Activated B cell treated with CpG ODN at 0.5 μM for 24 hours (primary cell): ENCODE measurements at regions not wholly inside any gene's neighbourhood (a gene's known extent, or its start where the extent isn't known, plus 50 kb on each side); places are given as distances from the start of the nearest gene placed in this dataset.

ENCODE experiments used
- ATAC-seq: fragments of 200-7000 bp; cut with Tn5 transposase; one replicate; pipeline ENCODE4 v1.10.0; 2021; ENCODE audit warnings: low read depth, mild to moderate bottlenecking, moderate library complexity
- CTCF ChIA-PET: fragments of 350-600 bp; sonication (Branson Sonifier 250); formaldehyde crosslinking; loops from one replicate; lab custom pipeline; 2021; ENCODE audit warnings: antibody characterized with exemption; lab: Charles Lee
- POLR2A ChIA-PET: fragments of 350-600 bp; sonication (Branson Sonifier 250); formaldehyde crosslinking; loops from one replicate; lab custom pipeline; 2021; ENCODE audit warnings: antibody characterized with exemption; lab: Charles Lee
- DNase-seq: peaks from one replicate; pipeline ENCODE4 v3.0.0; 2022
- H3K27ac Mint-ChIP-seq: one replicate; pipeline ENCODE4 v1.8.0; 2020; ENCODE audit warnings: mixed read lengths
- H3K27me3 Mint-ChIP-seq: one replicate; pipeline ENCODE4 v1.8.0; 2021; ENCODE audit warnings: mixed read lengths
- H3K36me3 Mint-ChIP-seq: one replicate; pipeline ENCODE4 v1.8.0; 2021; ENCODE audit warnings: low read depth, mixed read lengths
- H3K4me1 Mint-ChIP-seq: one replicate; pipeline ENCODE4 v1.8.0; 2021; ENCODE audit warnings: mixed read lengths
- H3K4me3 Mint-ChIP-seq: one replicate; pipeline ENCODE4 v1.8.0; 2020; ENCODE audit warnings: mild to moderate bottlenecking, mixed read lengths
- H3K9me3 Mint-ChIP-seq: one replicate; pipeline ENCODE4 v1.8.0; 2020; ENCODE audit warnings: mixed read lengths
- intact Hi-C: fragments of 100-400 bp; cut with micrococcal nuclease; formaldehyde crosslinking; loops from one replicate; pipeline ENCODE4 v1.15.1; 2024
- TF ChIP-seq, protein P1 (sequence below): fragments of 200-600 bp; IDR thresholded peaks from one replicate; pipeline ENCODE4 v1.8.0; 2022; ENCODE audit warnings: antibody characterized with exemption, mild to moderate bottlenecking

DNA sequence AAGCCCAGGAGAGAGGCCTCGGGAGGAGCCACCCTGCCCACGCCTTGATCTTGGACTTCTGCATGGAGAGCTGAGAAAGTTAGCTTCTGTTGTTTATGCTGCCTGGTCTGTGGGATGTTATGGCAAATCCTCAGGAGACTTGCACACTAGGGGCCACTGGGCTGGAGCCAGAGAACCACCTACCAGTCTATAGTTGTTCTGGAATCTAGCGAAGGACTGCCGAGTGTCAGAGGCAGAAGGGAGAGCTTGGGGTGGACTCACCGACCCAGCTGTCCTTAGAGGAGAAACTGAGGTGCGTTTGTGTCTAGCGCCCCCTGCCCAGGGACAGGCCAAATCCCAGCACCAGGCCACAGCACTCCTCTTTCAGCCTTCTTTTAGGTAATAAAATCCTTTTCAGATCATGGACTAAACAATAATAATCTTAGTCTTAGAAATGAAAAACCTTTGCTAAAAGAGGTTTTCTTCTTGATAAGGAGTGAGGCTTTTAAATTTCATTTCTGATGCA lies 398.7 kb upstream of the SALL3 start:
- no peaks in the 10 kb centered on the region for H3K27me3 Mint-ChIP-seq
- peaks cover 3% of the 10 kb centered on the region for H3K9me3 Mint-ChIP-seq
- CTCF ChIA-PET = no interaction called here
- DNase-seq (no peak), ATAC-seq (no peak)
- H3K4me1 Mint-ChIP-seq = no peaks in the 10 kb centered on the region
- POLR2A ChIA-PET = no interaction called here
- TF ChIP-seq, protein P1, sequence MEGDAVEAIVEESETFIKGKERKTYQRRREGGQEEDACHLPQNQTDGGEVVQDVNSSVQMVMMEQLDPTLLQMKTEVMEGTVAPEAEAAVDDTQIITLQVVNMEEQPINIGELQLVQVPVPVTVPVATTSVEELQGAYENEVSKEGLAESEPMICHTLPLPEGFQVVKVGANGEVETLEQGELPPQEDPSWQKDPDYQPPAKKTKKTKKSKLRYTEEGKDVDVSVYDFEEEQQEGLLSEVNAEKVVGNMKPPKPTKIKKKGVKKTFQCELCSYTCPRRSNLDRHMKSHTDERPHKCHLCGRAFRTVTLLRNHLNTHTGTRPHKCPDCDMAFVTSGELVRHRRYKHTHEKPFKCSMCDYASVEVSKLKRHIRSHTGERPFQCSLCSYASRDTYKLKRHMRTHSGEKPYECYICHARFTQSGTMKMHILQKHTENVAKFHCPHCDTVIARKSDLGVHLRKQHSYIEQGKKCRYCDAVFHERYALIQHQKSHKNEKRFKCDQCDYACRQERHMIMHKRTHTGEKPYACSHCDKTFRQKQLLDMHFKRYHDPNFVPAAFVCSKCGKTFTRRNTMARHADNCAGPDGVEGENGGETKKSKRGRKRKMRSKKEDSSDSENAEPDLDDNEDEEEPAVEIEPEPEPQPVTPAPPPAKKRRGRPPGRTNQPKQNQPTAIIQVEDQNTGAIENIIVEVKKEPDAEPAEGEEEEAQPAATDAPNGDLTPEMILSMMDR = no peak
- intact Hi-C loops = no loop called here
- H3K27ac Mint-ChIP-seq = no peak overlapping the region
- no peak overlapping the region for H3K4me3 Mint-ChIP-seq
- H3K36me3 Mint-ChIP-seq = no peaks in the 10 kb centered on the region

DNA sequence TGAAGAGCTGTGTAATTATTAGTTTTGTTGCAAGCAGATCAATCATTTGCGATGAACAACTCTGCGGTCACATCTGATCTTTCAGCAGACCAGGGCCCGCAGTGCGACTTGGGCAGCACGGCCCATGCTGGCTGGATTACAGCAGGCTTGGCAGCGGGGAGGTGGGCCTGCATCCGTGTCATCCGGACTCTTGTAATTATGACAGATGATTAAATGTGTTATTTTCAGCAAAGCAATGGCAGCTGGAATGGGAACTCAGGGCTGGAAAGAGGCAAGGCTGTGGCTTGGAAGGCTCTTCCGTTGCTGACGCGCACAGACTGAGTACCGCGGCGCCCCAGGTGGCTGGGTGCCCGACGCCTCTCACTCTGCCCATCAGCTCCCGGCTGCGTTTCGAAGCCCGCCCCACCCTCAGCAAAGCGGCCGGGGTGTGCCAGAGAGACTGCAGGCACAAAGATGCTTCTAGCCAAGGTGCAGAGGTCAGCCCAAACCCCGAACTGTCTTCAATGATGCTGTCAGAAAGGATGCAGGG lies 397.4 kb upstream of the SALL3 start:
- intact Hi-C loops = no loop called here
- ChIA-PET CTCF (no interaction called here), POLR2A (no interaction called here)
- DNase-seq (no peak), ATAC-seq (no peak)
- Mint-ChIP-seq H3K4me3 (no peak overlapping the region), H3K9me3 (peaks cover 3% of the 10 kb centered on the region), H3K27me3 (no peaks in the 10 kb centered on the region), H3K4me1 (no peaks in the 10 kb centered on the region), H3K36me3 (no peaks in the 10 kb centered on the region), H3K27ac (no peak overlapping the region)
- TF ChIP-seq, protein P1 = no peak

DNA sequence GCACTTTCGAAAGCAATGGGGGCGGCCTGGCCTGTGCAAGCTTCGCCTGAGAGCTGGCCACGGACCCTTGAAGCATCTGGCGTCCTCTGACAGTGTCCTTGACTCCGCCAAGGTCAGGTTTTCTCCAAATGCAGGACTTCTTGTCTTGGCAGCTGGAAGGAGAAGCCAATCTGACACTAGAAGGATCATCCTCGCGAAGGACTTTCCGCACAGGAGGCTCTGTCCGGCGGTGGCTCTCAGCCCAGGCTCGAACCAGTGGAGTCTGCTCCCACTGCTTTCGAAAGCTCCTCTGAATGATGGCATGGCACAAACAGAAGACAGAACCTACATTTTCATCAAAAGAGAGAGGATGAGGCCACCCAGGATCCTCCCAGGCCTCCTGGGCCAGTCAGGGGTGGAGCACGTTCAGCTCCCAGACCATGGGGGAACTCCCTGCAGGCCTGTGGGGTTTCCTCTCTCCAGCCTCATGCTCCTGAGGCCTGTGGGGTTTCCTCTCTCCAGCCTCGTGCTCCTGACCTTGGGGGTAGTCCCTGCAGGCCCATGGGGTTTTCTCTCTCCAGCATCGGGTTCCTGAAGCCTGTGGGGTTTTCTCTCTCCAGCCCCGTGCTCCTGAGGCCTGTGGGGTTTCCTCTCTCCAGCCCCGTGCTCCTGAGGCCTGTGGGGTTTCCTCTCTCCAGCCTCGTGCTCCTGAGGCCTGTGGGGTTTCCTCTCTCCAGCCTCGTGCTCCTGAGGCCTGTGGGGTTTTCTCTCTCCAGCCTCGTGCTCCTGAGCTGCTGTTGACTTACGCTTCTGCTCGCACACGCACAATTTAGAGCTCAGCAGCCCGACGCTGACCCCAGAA lies 396.5 kb upstream of the SALL3 start:
- Mint-ChIP-seq H3K27ac (no peak overlapping the region), H3K4me3 (no peak overlapping the region), H3K4me1 (no peaks in the 10 kb centered on the region), H3K36me3 (no peaks in the 10 kb centered on the region), H3K27me3 (no peaks in the 10 kb centered on the region), H3K9me3 (peaks cover 3% of the 10 kb centered on the region)
- DNase-seq (no peak), ATAC-seq (no peak)
- ChIA-PET CTCF (no interaction called here), POLR2A (no interaction called here)
- intact Hi-C loops = no loop called here
- TF ChIP-seq, protein P1 = no peak

DNA sequence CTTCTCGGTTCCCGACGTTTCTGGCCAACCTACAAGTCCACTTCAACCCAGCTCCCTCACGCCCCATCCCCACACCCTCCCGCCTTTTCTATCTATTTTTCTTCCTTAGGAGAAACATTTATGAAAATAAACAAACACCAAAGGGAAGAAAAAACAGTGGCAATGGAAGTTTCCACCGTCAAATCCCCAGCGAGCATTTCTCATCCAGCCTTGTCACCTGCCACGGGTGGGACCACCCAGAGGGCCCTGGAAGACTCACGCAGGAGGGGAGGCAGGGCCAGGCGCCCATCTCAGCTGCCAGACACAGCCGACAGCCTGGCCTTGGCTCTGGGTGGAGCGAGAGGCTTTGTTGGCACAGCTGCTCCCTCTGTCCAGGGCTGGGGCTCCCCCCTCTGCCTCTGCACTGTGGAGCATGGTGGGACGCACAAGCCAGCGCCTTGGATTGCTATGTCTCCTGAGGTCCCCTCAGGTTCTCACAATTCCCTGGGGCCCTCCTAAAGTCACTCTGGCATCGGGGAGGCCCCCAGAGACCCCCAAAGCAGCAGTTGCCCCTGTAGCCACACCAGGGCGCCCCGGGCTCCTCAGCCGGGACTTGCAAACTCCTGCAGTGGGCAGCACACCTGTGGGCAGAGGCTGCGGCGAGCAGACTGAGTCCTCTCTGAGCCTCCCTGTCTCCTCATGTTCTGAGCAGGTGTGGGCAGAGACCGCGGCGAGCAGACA lies 395.7 kb upstream of the SALL3 start:
- H3K9me3 Mint-ChIP-seq = peaks cover 2% of the 10 kb centered on the region
- intact Hi-C loops = no loop called here
- ChIA-PET CTCF (no interaction called here), POLR2A (no interaction called here)
- no peak for DNase-seq
- H3K27me3 Mint-ChIP-seq = no peaks in the 10 kb centered on the region
- H3K4me1 Mint-ChIP-seq = no peaks in the 10 kb centered on the region
- H3K36me3 Mint-ChIP-seq = no peaks in the 10 kb centered on the region
- no peak for ATAC-seq
- TF ChIP-seq, protein P1 = no peak
- H3K27ac Mint-ChIP-seq = no peak overlapping the region
- no peak overlapping the region for H3K4me3 Mint-ChIP-seq

DNA sequence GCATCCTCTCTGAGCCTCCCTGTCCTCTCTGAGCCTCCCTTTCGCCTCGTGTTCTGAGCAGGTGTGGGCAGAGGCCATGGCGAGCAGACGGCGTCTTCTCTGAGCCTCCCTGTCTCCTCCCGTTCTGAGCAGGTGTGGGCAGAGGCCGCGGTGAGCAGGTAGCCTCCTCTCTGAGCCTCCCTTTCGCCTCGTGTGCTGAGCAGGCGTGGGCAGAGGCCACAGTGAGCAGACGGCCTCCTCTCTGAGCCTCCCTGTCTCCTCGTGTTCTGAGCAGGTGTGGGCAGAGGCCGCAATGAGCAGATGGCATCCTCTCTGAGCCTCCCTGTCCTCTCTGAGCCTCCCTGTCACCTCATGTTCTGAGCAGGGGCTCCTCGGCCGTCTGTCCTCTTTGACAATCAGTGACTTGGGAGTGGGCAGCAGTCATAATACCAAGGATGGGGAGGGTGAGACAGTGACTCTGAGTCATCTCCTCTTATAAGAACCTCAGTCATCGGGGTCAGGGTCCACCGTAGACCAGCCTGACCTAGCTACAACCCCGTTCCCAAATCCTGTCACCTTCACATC lies 395.1 kb upstream of the SALL3 start:
- ChIA-PET POLR2A (no interaction called here), CTCF (no interaction called here)
- H3K4me1 Mint-ChIP-seq = no peaks in the 10 kb centered on the region
- TF ChIP-seq, protein P1 = no peak
- no peaks in the 10 kb centered on the region for H3K36me3 Mint-ChIP-seq
- no peak overlapping the region for H3K4me3 Mint-ChIP-seq
- no peaks in the 10 kb centered on the region for H3K9me3 Mint-ChIP-seq
- no peak overlapping the region for H3K27ac Mint-ChIP-seq
- DNase-seq (no peak), ATAC-seq (no peak)
- intact Hi-C loops = no loop called here
- H3K27me3 Mint-ChIP-seq = no peaks in the 10 kb centered on the region
